ENCODE measurements at regions not wholly inside any gene's neighbourhood (a gene's known extent, or its start where the extent isn't known, plus 50 kb on each side); places are given as distances from the start of the nearest gene placed in this dataset.

DNA sequence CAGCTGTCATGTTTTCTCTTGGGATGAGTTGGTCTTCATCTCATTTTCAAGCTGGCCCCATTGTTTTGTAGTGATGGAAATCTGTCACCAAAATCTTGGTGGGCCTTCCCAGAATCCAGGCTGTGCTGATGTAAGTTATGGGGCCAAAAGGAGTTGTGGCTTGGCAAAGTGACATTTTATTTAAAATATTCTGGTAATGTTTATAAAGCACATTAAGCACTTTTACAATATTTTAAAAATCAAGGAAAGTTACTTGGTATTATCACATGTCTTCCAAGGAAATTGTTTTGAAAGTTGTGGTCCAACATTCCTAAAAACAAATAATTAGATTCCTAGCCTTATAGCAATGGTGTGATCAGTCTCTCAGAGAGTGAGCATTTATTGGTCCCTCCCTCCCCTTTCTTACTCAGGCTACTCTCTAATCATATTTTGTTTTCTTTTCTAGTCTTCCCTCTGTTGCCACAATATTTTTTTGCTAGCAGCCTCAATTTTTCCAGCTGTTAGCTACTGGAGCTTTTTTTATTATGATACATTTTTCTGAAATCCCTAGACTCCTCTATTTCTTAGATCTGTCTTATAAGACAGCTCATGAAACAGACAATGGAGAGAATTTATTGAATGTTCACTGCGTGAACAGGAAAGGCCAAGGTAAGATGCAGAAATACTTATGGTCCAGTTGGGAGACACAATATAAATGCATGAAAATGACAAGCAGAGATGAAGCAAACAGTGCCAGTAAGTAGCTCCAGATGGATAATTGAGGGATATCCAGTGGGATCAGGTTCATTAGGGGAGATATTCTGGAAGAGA, 408.1 kb upstream of the ZNF608 start:
- TF ChIP-seq, protein P1, sequence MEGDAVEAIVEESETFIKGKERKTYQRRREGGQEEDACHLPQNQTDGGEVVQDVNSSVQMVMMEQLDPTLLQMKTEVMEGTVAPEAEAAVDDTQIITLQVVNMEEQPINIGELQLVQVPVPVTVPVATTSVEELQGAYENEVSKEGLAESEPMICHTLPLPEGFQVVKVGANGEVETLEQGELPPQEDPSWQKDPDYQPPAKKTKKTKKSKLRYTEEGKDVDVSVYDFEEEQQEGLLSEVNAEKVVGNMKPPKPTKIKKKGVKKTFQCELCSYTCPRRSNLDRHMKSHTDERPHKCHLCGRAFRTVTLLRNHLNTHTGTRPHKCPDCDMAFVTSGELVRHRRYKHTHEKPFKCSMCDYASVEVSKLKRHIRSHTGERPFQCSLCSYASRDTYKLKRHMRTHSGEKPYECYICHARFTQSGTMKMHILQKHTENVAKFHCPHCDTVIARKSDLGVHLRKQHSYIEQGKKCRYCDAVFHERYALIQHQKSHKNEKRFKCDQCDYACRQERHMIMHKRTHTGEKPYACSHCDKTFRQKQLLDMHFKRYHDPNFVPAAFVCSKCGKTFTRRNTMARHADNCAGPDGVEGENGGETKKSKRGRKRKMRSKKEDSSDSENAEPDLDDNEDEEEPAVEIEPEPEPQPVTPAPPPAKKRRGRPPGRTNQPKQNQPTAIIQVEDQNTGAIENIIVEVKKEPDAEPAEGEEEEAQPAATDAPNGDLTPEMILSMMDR (IDR thresholded peaks at IDR 0.05): no peak
- no peak for TF ChIP-seq POLR2AphosphoS5 (IDR thresholded peaks at IDR 0.05; ENCODE audit: low read depth, low read length)
- TF ChIP-seq, protein P2, sequence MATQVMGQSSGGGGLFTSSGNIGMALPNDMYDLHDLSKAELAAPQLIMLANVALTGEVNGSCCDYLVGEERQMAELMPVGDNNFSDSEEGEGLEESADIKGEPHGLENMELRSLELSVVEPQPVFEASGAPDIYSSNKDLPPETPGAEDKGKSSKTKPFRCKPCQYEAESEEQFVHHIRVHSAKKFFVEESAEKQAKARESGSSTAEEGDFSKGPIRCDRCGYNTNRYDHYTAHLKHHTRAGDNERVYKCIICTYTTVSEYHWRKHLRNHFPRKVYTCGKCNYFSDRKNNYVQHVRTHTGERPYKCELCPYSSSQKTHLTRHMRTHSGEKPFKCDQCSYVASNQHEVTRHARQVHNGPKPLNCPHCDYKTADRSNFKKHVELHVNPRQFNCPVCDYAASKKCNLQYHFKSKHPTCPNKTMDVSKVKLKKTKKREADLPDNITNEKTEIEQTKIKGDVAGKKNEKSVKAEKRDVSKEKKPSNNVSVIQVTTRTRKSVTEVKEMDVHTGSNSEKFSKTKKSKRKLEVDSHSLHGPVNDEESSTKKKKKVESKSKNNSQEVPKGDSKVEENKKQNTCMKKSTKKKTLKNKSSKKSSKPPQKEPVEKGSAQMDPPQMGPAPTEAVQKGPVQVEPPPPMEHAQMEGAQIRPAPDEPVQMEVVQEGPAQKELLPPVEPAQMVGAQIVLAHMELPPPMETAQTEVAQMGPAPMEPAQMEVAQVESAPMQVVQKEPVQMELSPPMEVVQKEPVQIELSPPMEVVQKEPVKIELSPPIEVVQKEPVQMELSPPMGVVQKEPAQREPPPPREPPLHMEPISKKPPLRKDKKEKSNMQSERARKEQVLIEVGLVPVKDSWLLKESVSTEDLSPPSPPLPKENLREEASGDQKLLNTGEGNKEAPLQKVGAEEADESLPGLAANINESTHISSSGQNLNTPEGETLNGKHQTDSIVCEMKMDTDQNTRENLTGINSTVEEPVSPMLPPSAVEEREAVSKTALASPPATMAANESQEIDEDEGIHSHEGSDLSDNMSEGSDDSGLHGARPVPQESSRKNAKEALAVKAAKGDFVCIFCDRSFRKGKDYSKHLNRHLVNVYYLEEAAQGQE (IDR thresholded peaks at IDR 0.05; ENCODE audit: insufficient read depth in 1 of 2, low read depth in 2 of 2, low read length in 1 of 2): no peak
